ENCODE measurements at regions not wholly inside any gene's neighbourhood (a gene's known extent, or its start where the extent isn't known, plus 50 kb on each side); places are given as distances from the start of the nearest gene placed in this dataset.

DNA sequence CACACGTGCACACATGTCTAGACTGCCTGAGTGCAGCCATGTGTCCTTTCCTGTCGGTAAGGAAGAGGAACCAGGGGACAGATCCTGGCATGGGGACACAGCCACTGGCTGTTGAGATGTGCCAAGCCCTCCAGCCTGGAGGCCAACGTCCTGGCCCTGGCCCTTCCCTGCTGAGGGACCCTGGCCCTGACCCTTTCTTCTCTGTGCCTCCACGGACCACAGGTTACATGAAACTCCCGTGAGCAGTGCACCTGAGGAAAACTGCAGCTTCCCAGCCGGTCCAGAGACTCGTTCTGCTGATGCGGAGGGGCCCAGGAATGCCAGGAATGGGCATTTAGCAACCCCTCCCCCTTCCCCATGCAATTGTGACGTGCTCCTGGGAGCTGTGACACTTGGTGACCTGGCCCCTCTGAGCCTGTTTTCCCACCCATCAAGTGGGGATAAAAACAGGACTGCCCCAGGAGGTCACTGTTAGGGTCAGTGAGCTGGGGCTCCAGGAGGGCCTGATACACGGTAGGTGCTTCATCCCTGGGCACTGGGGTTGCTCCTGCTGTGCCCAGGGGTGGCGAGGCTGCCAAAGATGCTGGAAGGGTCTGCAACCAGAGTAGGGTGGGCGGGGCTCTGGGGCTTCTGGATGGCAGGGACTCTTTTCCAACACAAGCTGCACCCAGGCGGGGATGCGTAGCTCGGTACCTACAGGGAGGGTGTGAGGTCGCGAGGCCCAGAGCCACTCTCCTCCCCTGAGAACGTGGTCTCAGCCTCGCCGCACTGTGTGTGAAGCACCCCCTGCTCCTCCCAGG is 151.5 kb downstream of the C9orf50 start:
- no peak for DNase-seq

GRCh38 chr9:129467739-129468666 is 152.9 kb downstream of the C9orf50 start:
- DNase-seq, result no peak

DNA sequence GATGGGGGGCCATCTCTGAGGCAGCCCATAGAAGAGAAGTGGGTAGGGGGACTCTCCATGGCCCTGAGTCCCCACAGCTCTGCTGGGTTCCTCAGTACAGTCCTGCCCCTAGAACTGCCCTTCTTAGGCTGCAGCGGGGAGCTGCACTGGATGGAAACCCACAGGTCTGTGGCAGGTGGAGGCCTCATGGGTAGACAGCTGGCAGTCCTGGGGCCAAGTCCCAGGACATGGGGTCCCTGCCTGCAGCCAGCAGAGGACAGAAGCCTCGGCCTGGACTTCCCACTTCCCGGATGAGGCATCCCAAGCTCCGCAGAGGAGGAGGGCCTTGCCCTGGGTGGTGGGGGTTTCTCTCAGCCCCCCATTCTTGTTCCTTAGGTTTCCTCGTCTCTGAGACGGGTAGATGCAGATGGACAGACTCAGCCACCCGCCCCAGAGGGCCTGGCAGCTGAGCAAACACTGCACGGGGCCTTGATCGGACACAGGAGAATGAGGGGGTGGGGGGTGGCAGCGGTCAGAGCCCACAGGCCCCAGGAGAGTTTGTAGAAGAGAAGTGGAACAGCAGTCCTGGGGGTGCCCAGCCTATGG is 153.8 kb downstream of the C9orf50 start:
- no peak for DNase-seq

DNA sequence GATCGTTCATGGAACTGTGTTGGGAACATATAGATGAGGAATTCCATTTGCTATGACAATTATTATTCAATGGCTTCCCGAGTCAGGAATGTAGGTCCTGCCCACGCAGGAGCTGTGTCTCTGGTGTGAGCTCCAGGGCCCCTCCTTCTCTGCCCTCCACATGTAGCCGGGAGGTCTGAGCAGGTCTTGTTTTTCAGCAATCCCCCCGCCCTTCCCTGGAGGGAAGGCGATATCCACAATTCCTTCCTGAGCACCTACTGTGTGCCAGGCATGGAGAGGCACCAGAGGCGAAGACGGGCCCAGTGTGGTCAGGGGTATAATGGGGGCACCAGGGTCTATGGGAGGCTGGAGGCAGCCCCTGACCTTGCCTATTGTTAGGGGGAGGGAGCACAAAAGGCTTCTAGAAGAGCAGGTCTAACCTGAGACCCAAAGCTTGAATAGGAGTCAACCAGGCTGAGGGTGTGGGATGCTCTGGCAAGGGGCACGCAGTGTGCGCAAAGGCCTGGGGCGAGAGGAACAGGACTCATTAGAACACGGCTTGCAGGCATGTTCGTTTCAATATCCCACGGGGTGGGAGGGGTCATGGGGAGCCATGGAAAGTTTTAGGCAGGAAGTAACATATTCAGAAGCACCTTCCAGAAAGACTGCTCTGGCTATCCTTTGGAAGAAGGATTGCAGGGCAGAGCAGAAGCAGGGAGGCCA is 154.9 kb downstream of the C9orf50 start:
- DNase-seq, result no peak

DNA sequence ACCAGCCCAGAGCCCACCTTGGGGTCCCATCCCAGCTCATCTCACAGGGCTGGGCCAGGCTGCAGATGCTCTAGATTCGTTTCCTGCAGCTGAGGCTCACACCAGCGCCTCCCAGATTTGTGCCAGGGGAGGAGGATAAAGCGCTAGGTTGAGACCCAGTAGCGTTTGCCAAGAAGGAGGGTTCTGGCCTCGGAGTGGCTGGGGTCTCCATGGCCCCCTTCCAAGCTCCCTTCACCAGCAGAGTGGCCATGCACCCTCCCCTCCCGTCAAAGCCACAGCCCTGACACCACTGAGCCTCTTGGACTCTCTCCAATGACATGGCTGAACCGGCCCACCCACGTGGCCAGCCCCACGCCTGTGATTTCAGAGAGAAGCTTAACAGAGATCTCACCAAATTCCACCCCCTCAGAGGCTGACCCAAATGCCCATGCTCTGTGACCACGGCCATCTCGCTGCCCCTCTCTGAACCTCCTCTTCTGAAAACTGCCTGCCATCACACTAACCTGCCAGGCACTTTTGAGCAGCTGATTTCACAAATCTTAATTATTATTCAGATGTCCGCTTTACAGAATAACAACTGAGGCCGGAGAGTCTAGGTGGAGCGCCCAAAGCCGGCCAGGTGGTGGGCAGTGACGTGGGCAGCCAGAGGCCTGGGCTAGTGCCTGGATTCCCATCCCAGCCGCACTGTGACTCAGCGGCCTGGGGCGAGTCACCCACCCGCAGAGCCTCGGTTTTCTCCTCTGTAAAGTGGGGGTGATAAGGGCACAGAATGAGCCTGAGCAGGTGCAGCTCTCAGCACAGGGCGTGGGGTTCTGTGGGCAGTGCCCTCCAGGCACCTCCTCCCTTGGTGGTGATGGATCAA is 155.7 kb downstream of the C9orf50 start:
- DNase-seq, result no peak

GRCh38 chr9:129463994-129464393 is 156.9 kb downstream of the C9orf50 start:
- no peak for DNase-seq

GRCh38 chr9:129463477-129463876 is 157.4 kb downstream of the C9orf50 start:
- DNase-seq, result no peak

DNA sequence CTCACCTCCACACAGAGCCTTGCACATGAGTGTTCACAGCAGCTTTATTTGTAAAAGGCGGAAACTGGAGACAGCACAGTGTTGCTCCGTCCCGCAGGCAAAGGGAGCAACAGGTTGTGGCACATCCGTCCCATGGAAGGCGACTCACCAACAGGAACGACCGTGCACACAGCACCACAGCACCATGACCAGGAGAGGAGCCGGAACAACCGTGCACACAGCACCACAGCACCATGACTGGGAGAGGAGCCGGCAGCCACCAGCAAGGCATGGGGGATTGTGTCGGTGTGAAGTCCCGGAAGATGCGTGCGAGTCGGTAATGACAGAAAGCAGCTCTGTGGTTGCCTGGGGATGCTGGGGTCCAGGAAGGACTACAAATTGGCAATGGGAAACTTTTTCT is 158.5 kb downstream of the C9orf50 start:
- no peak for DNase-seq

GRCh38 chr9:129460323-129461261 is 160.3 kb downstream of the C9orf50 start:
- peak; percentile 66 for DNase-seq

DNA sequence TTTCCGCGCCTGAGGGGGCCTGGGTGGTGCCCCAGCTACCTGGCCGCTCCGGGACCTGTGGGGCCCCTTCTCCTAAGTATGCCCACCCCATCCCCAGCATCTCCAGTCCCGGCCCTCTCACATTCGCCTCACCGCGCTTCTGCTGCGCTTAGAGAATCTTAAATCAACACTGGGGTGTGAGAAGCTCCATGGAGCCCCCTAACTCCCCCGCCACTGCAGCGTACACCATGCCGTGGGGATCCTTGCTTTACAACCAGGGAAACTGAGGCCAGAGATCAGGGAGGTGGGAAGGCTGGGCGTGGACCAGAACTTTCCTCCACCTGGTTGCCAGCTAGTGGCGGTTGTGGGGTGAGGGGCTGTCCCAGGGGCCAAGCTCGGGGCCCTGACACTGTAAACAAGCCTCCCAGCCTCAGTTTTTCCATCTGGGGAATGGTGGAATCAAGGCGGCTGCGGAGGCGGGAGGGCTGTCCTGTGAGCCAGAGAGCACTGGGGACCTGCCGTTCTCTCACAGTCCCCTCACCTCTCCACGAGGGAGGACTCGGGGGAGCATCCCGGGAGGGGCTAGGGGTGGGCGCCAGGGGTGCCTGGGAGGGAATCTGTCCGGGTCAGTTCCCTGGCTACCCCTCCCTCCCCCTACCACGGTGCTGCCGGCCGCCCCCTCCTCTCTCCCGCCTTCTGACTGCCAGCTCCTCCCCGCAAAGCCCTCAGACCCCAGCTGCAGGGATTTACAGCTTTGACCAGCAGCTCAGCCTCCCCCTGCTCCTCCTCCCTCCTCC is 161.2 kb downstream of the C9orf50 start:
- no peak for DNase-seq

DNA sequence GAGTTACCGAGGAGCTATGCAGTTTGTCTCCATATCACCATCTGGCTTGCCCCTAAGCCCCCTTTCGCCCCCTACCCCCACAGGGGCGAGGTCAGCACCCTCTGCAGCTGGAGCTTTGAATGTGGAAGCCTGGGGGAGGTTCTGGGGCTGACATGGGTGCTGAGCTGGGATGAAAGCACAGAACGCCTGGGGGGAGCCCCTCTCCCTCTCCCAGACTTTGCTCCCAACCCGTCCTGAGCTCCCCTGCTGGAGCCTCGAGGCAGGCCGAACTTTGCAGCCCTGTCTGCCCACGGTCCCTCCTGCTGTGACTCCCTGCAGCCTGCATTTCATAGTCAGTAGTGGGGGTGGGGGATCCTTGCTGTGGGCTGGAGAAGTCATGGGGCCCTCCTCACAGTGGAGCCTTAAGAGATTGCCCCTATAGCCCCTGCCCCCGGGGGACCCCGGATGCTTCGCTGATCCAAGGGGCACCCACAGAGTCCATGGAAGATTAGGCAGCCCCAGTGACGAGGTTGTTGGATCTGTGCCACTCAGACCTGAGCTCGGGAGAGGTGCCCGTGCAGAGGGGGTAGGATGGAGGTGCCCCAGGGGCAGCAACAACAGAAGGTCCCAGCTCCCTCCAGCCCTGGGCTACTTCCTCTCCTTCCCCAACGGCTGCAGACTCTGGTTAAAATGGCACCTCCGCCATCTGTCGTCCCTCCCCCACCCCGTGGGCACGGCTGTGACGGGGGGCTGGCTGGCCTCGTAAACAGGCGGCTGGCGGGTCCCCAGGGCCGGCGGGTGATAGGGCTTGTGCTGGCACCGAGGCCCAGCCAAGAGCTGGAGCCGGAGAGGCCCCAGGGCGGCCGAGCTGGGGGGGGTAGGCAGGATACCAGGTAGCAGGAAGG is 162.0 kb downstream of the C9orf50 start:
- DNase-seq, result no peak

DNA sequence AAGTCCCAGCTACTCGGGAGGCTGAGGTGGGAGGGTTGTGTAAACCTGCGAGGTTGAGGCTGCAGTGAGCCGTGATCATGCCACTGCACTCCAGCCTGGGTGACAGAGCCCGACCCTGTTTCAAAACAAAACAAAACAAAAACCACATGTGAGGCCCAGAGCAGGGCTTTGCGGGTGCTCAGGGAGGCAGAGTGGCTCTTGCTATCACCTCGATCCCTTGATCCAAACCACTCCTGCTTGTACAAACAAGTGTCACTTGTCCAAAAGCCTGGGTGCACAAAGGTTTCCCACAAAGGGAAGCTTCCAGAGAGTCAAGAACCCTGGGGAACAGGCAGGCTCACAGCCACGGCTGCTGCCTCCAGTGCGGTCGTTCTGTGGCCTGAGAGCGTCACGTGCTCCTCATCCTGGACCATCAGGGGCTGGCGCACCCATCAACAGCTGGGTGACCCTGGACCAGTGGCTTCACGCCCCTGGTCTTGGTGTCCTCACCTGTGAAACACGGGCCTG is 162.7 kb downstream of the C9orf50 start:
- no peak for DNase-seq

- no peak for DNase-seq
Measured at GRCh38 chr9:129457325-129457779, 163.5 kb downstream of the C9orf50 start.

DNA sequence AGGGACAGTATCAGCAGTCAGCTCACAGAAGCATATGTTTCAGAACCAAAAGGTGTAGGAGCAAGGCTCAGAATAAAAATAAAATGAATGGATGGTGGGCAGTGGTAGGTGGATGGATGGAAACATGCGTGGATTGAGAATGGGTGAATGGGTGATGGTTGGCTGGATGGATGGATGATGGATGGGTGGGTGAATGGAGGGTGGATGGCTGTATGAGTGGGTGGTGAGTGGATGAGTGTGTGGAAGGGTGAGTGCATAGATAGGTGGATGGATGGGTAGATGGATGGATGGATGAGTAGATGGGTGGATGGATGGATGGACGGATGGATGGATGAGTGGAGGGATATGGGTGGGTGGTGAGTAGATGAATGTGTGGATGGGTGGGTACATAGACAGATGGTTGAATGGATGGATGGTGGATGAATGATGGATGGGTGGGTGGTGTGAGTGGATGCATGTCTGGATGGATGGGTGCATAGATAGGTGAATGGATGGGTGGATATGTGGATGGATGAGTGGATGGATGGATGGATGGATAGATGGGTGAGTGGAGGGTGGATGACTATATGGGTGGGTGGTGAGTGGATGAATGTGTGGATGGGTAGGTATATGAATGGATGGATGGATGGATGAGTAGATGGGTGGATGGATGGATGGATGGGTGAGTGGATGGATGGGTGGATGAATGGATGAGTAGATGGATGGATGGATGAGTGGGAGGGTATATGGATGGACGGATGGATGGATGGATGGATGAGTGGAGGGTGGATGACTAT is 164.2 kb downstream of the C9orf50 start:
- no peak for DNase-seq

GRCh38 chr9:129455151-129455995 is 165.5 kb downstream of the C9orf50 start:
- DNase-seq, result no peak

DNA sequence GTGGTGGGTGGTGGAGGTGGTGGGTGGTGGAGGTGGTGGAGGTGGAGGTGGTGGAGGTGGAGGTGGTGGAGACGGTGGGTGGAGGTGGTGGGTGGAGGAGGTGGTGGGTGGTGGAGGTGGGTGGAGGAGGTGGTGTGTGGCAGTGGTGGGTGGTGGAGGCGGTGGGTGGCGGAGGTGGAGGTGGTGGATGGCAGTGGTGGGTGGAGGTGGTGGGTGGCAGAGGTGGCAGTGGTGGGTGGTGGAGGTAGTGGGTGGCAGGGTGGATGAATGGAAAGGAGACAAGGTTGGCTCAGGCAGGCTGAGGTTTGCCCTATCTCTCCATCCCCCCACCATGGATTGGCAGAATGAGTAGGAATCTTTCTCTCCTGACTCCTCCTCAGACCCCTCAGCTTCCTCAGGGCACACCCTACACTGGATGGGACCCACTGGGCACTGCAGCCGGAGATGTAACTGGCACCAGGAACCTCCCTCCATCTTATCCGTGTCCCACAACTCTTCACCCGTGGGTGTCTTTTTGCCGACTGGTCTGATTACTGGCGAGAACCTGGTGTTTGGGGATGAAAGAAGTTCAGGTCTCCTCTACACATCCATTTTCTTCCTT is 166.3 kb downstream of the C9orf50 start:
- no peak for DNase-seq
